Activated CD4-positive, alpha-beta T cell treated with anti-CD3 and anti-CD28 coated beads for 24 hours (primary cell): ENCODE measurements at regions not wholly inside any gene's neighbourhood (a gene's known extent, or its start where the extent isn't known, plus 50 kb on each side); places are given as distances from the start of the nearest gene placed in this dataset.
A peak's percentile ranks its signal among the peaks of the same experiment; 100 is the strongest.

Source experiments
- DNase-seq, 2 donors: peaks; one replicate each; pipeline ENCODE4 v3.0.0-alpha.2; 2020; ENCODE audit warnings: low read depth in 2 of 2

GRCh38 chr2:447902-448665 lies 160.2 kb upstream of the ALKAL2 start:
- DNase-seq = no peak

GRCh38 chr2:446963-447530 lies 159.2 kb upstream of the ALKAL2 start:
- no peak for DNase-seq

GRCh38 chr2:446303-446874 lies 158.5 kb upstream of the ALKAL2 start:
- no peak for DNase-seq

GRCh38 chr2:445896-446295 lies 158.0 kb upstream of the ALKAL2 start:
- no peak for DNase-seq

GRCh38 chr2:444937-445884 lies 157.3 kb upstream of the ALKAL2 start:
- no peak for DNase-seq

- no peak for DNase-seq
These were observed 155.8 kb upstream of the ALKAL2 start for GRCh38 chr2:443741-444140.

- DNase-seq = no peak
These were observed 155.3 kb upstream of the ALKAL2 start for GRCh38 chr2:443216-443615.

- no peak for DNase-seq
These were observed 153.5 kb upstream of the ALKAL2 start for GRCh38 chr2:441258-442022.

GRCh38 chr2:440403-440740 lies 152.5 kb upstream of the ALKAL2 start:
- DNase-seq = no peak

GRCh38 chr2:439556-440402 lies 151.9 kb upstream of the ALKAL2 start:
- DNase-seq = no peak

GRCh38 chr2:439077-439476 lies 151.2 kb upstream of the ALKAL2 start:
- no peak for DNase-seq

GRCh38 chr2:437756-438393 lies 150.0 kb upstream of the ALKAL2 start:
- DNase-seq = peak in 1 of 2 donors; percentile 18

GRCh38 chr2:437180-437579 lies 149.3 kb upstream of the ALKAL2 start:
- DNase-seq = no peak

GRCh38 chr2:436205-436604 lies 148.3 kb upstream of the ALKAL2 start:
- DNase-seq = no peak

GRCh38 chr2:434625-435024 lies 146.7 kb upstream of the ALKAL2 start:
- no peak for DNase-seq

GRCh38 chr2:433216-433615 lies 145.3 kb upstream of the ALKAL2 start:
- DNase-seq = no peak

- no peak for DNase-seq
These were observed 142.6 kb upstream of the ALKAL2 start for GRCh38 chr2:430291-431040.

GRCh38 chr2:429575-430254 lies 141.8 kb upstream of the ALKAL2 start:
- DNase-seq = no peak

GRCh38 chr2:429142-429541 lies 141.3 kb upstream of the ALKAL2 start:
- no peak for DNase-seq
